ENCODE measurements at regions not wholly inside any gene's neighbourhood (a gene's known extent, or its start where the extent isn't known, plus 50 kb on each side); places are given as distances from the start of the nearest gene placed in this dataset.

DNA sequence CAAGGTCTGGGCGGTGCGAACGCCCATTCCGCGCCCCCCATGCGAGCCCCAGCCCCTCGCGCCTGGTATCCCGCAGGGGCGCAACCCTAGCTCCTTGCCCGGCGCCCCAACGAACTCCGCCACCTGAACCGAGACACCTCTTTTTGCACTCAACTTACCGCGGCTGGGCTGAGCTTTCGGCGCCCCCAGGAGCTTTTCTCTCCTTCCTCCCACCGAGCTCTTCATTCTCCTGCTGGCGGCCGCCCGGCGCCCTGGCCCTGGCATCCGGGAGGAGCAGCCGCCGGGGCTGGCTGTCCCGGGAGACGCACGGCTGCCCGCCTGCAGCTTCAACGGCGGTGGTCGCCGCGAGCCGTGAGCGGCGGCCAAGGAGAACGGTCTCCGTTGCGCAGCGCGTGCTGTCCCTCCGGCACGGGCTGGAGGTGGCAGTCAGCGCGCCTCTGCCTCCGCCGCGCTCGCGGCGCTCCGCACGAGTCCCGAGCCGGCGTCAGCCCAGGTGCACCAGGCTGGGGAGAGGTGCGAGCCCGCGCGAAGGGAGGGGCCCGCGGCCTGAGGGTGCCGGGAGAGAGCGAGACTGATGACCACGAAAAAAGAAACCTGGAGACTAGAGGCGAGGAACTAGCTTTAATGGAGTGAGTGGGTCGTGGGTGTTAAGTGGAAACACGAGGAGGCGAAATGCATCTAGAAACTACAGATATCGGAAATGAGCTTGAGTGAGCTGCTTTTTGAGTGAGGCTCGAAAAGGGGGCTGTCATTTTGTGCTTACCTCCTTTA, 621.5 kb upstream of the ZNF385D start:
- H4K5ac ChIP-seq (ENCODE audit: insufficient read length, low read depth, low read length), result no peak overlapping the region
- peaks cover 61% of the 10 kb centered on the region for H3K27me3 Mint-ChIP-seq (ENCODE audit: low read depth)
- peaks cover 12% of the 10 kb centered on the region; the same call in 1 of the 2 replicates for H3K27me3 ChIP-seq (ENCODE audit: insufficient read depth, low read length)

More for the DNA sequence above, 621.5 kb upstream of the ZNF385D start:
- no peak overlapping the region for H2AFZ ChIP-seq (ENCODE audit: low read length)
- no peak overlapping the region for H3K18ac ChIP-seq (ENCODE audit: insufficient read length, low read depth, low read length)
- no peak overlapping the region for H4K8ac ChIP-seq (replicated peaks; ENCODE audit: insufficient read length, low read depth, low read length)
- TF ChIP-seq, protein P1, sequence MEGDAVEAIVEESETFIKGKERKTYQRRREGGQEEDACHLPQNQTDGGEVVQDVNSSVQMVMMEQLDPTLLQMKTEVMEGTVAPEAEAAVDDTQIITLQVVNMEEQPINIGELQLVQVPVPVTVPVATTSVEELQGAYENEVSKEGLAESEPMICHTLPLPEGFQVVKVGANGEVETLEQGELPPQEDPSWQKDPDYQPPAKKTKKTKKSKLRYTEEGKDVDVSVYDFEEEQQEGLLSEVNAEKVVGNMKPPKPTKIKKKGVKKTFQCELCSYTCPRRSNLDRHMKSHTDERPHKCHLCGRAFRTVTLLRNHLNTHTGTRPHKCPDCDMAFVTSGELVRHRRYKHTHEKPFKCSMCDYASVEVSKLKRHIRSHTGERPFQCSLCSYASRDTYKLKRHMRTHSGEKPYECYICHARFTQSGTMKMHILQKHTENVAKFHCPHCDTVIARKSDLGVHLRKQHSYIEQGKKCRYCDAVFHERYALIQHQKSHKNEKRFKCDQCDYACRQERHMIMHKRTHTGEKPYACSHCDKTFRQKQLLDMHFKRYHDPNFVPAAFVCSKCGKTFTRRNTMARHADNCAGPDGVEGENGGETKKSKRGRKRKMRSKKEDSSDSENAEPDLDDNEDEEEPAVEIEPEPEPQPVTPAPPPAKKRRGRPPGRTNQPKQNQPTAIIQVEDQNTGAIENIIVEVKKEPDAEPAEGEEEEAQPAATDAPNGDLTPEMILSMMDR (conservative IDR thresholded peaks at IDR 0.05), result no peak
- WGBS (ENCODE audit: extremely low coverage, insufficient read length, low lambda C conversion rate), result no CpG with 5 or more reads among the region's 74 CpGs
- no peak overlapping the region for H2BK20ac ChIP-seq (ENCODE audit: low read depth, low read length, poor library complexity, severe bottlenecking)
- peak overlapping the region; percentile 24; the same call in 1 of the 2 replicates for H3K14ac ChIP-seq (ENCODE audit: insufficient read depth, low read length)
- H3K9ac ChIP-seq (ENCODE audit: extremely low read depth, insufficient read length, low read length), result no peak overlapping the region
- H4K91ac ChIP-seq (ENCODE audit: insufficient read length, low read depth, low read length), result no peak overlapping the region
- H3K27ac Mint-ChIP-seq, result no peak overlapping the region
- H3K23me2 ChIP-seq (ENCODE audit: insufficient read length, low read depth, low read length, poor library complexity, severe bottlenecking), result peaks cover 6% of the 10 kb centered on the region
- H3K27ac ChIP-seq (ENCODE audit: insufficient read length, low read depth, low read length), result no peak overlapping the region
- no peaks in the 10 kb centered on the region for H3K79me1 ChIP-seq (ENCODE audit: insufficient read depth, low read depth, low read length, poor library complexity, severe bottlenecking)
- H2AK5ac ChIP-seq (ENCODE audit: insufficient read length, low read length), result no peak overlapping the region
- H3K4ac ChIP-seq (ENCODE audit: low read depth, low read length), result no peak overlapping the region
- H3K79me2 ChIP-seq (ENCODE audit: insufficient read depth, low read length), result no peaks in the 10 kb centered on the region
- H3K9me3 ChIP-seq (ENCODE audit: control insufficient read depth, low read depth, low read length), result no peaks in the 10 kb centered on the region
- peak overlapping the region; percentile 66 to 80 for H3K4me3 Mint-ChIP-seq
- H2BK120ac ChIP-seq (ENCODE audit: low read depth, low read length, poor library complexity, severe bottlenecking), result no peak overlapping the region
- peaks cover 20 to 23% of the 10 kb centered on the region in 2 experiments for H3K4me1 Mint-ChIP-seq
- H3K9me3 Mint-ChIP-seq, result no peaks in the 10 kb centered on the region
- DNase-seq, result peak; percentile 62
- peak overlapping the region; percentile 17 for H3K4me2 ChIP-seq (ENCODE audit: insufficient read depth, insufficient read length, low read length)
- H3K4me1 ChIP-seq (ENCODE audit: insufficient read depth, low read length), result no peaks in the 10 kb centered on the region
- H3K36me3 Mint-ChIP-seq (ENCODE audit: insufficient read depth in 1 of 3, low read depth in 3 of 3), result peaks cover 0 to 2% (median 0%) of the 10 kb centered on the region in 3 experiments; a peak in 2 of 7 replicates
- no peak overlapping the region for H2BK15ac ChIP-seq (ENCODE audit: low read depth, low read length)
- no peak overlapping the region for H3T11ph ChIP-seq (ENCODE audit: low read length)
- no peak overlapping the region for H3K56ac ChIP-seq (ENCODE audit: insufficient read length, low read depth, low read length)
- H3K23ac ChIP-seq (ENCODE audit: insufficient read length, low read depth, low read length), result no peak overlapping the region
- H4K20me1 ChIP-seq (ENCODE audit: control insufficient read depth, insufficient read depth, insufficient read length), result no peaks in the 10 kb centered on the region
- H2BK5ac ChIP-seq (ENCODE audit: insufficient read length, low read length), result no peak overlapping the region
- no peak overlapping the region for H2BK12ac ChIP-seq (ENCODE audit: insufficient read length, low read depth, low read length)
